ENCODE measurements at regions not wholly inside any gene's neighbourhood (a gene's known extent, or its start where the extent isn't known, plus 50 kb on each side); places are given as distances from the start of the nearest gene placed in this dataset.
"Not testable (repeated sequence)": the region's sequence is repeated elsewhere in the genome, so short reads cannot be mapped to it uniquely, and the experiment has no call there.

GRCh38 chr5:34371817-34372216 lies 284.3 kb upstream of the RAI14 start:
- WGBS, 2 donors = 0 to 44% methylated on average over 1 of the region's 1 CpG

GRCh38 chr5:34372739-34373138 lies 283.4 kb upstream of the RAI14 start:
- not testable (repeated sequence) for H3K27ac ChIP-seq; H3K36me3 ChIP-seq; H3K4me1 ChIP-seq; H3K9me3 ChIP-seq; DNase-seq (ENCODE audit: low spot score in 2 of 2); H3K4me3 ChIP-seq; H3K27me3 ChIP-seq
- 4 to 24% methylated on average over 5 of the region's 5 CpGs for WGBS, 2 donors

More at GRCh38 chr5:34371817-34372216, 284.3 kb upstream of the RAI14 start:
- H3K9me3 ChIP-seq; H3K27me3 ChIP-seq; H3K36me3 ChIP-seq; H3K4me1 ChIP-seq; H3K4me3 ChIP-seq; DNase-seq (ENCODE audit: low spot score in 2 of 2); H3K27ac ChIP-seq: not testable (repeated sequence)

- not testable (repeated sequence) for H3K4me1 ChIP-seq; H3K36me3 ChIP-seq; H3K27ac ChIP-seq; H3K4me3 ChIP-seq; H3K9me3 ChIP-seq; H3K27me3 ChIP-seq; DNase-seq (ENCODE audit: low spot score in 2 of 2)
- WGBS, 2 donors = 23 to 33% methylated on average over 2 of the region's 2 CpGs
Observed at GRCh38 chr5:34377651-34378050, 278.5 kb upstream of the RAI14 start.

- H3K27me3 ChIP-seq; H3K4me1 ChIP-seq; H3K9me3 ChIP-seq; H3K4me3 ChIP-seq; DNase-seq (ENCODE audit: low spot score in 2 of 2); H3K27ac ChIP-seq; H3K36me3 ChIP-seq: not testable (repeated sequence)
- 98 to 100% methylated on average over 2 of the region's 2 CpGs for WGBS, 2 donors
Observed at GRCh38 chr5:34378498-34378897, 277.6 kb upstream of the RAI14 start.

GRCh38 chr5:34388754-34389153 lies 267.4 kb upstream of the RAI14 start:
- not testable (repeated sequence) for H3K27ac ChIP-seq; H3K27me3 ChIP-seq; H3K36me3 ChIP-seq; H3K4me1 ChIP-seq; H3K9me3 ChIP-seq; H3K4me3 ChIP-seq; DNase-seq (ENCODE audit: low spot score in 2 of 2)
- WGBS, 2 donors = 53 to 56% methylated on average over 3 of the region's 3 CpGs

- H3K4me1 ChIP-seq = no peaks in the 10 kb centered on the region
- no peaks in the 10 kb centered on the region for H3K9me3 ChIP-seq
- H3K27me3 ChIP-seq = no peaks in the 10 kb centered on the region
- TF ChIP-seq EP300 (IDR thresholded peaks at IDR 0.05) (no peak), CTCF (IDR thresholded peaks at IDR 0.05) (no peak), POLR2A (IDR thresholded peaks at IDR 0.05) (no peak)
- no peaks in the 10 kb centered on the region for H3K36me3 ChIP-seq
- H3K4me3 ChIP-seq = no peak overlapping the region
- no peak overlapping the region for H3K27ac ChIP-seq
- DNase-seq (ENCODE audit: low spot score in 2 of 2) = no peak
Observed at GRCh38 chr5:34409373-34409772, 246.8 kb upstream of the RAI14 start.

GRCh38 chr5:34410411-34411139 lies 245.6 kb upstream of the RAI14 start:
- no peak for DNase-seq (ENCODE audit: low spot score in 2 of 2)
- no peak for TF ChIP-seq POLR2A (IDR thresholded peaks at IDR 0.05)
- TF ChIP-seq EP300 (IDR thresholded peaks at IDR 0.05) = no peak
- TF ChIP-seq CTCF (IDR thresholded peaks at IDR 0.05) = no peak
- H3K9me3 ChIP-seq = no peaks in the 10 kb centered on the region
- no peaks in the 10 kb centered on the region for H3K27me3 ChIP-seq
- no peak overlapping the region for H3K27ac ChIP-seq
- 22 to 45% methylated on average over 2 of the region's 2 CpGs for WGBS, 2 donors
- H3K36me3 ChIP-seq = no peaks in the 10 kb centered on the region
- H3K4me1 ChIP-seq = no peaks in the 10 kb centered on the region
- no peak overlapping the region for H3K4me3 ChIP-seq

Data from tibial nerve (tissue), 4 donors.